ENCODE measurements at regions not wholly inside any gene's neighbourhood (a gene's known extent, or its start where the extent isn't known, plus 50 kb on each side); places are given as distances from the start of the nearest gene placed in this dataset.

DNA sequence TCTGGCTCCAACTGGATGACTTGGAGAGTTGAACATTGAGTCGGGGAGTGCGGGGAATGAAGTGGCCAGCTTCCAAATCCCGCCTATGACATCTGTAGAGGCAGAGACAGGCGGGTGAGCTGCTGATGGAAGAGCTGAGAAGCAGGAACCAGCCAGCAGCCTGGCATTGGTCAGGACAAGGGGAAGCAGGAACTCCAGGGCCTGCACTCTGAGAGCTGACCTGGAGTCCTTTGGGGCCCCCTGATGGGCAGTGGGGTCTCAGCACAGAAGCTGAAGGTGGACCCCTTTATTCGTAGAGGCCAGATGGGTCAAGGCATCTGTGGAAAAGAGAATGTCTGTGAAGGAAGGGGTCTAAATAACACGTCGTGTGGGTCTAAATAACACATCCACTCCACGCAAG is 57.0 kb downstream of the SEC61G start:
- no peak for DNase-seq (ENCODE audit: low read depth)
- TF ChIP-seq, protein P1, sequence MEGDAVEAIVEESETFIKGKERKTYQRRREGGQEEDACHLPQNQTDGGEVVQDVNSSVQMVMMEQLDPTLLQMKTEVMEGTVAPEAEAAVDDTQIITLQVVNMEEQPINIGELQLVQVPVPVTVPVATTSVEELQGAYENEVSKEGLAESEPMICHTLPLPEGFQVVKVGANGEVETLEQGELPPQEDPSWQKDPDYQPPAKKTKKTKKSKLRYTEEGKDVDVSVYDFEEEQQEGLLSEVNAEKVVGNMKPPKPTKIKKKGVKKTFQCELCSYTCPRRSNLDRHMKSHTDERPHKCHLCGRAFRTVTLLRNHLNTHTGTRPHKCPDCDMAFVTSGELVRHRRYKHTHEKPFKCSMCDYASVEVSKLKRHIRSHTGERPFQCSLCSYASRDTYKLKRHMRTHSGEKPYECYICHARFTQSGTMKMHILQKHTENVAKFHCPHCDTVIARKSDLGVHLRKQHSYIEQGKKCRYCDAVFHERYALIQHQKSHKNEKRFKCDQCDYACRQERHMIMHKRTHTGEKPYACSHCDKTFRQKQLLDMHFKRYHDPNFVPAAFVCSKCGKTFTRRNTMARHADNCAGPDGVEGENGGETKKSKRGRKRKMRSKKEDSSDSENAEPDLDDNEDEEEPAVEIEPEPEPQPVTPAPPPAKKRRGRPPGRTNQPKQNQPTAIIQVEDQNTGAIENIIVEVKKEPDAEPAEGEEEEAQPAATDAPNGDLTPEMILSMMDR (IDR thresholded peaks at IDR 0.05; ENCODE audit: control insufficient read depth, insufficient read depth, low read depth, low read length, missing control alignments), result no peak
- H3K4me3 ChIP-seq (ENCODE audit: control insufficient read depth, low read depth, low read length), result no peak overlapping the region

DNA sequence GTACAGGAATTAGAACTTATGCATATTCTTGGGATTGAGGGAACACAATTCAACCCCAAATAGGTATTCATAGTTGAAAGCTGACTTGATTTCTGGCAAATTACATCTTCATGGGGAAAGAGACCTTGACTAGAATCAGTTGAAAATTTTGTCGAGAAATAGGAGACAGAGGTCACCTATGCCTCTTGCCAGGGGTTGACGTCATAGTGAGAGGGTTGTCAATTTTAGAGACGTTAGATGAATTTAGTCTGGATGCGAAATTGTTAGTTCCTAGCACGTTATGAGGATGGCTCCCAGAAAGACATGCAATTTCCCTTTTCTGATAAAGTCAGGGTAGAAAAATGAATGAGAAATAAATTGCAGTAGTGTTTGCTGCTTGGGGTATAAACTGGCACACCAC is 59.3 kb downstream of the SEC61G start:
- DNase-seq (ENCODE audit: low read depth), result no peak
- H3K4me3 ChIP-seq (ENCODE audit: control insufficient read depth, low read depth, low read length), result no peak overlapping the region
- TF ChIP-seq, protein P1 (IDR thresholded peaks at IDR 0.05; ENCODE audit: control insufficient read depth, insufficient read depth, low read depth, low read length, missing control alignments), result no peak

DNA sequence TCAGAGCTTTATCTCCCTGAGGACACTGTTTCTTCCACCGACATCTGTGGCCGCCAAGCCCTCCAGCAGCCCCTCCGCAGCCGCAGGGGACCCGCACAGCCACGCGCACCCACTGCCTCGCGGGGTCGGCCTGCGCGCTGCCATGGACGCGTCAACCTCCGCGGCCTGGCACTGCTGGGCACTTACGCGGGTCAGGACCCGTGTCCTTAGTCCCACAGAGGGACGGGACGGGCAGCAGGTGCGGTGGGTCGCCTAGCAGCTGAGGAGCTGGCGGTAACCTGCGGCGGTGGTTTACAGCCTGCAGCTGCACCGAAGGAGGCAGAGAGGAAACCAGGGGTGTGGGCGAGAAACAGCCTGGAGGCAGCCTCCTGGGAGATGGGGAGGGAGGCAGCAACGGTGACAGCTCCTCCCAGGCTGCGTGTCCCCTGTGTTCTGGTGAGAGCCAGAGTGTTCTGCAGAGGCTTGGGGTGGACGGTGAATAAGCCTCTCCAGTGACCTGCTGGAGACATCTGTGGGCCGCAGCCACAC is 61.3 kb downstream of the SEC61G start:
- no peak overlapping the region for H3K4me3 ChIP-seq (ENCODE audit: control insufficient read depth, low read depth, low read length)
- DNase-seq (ENCODE audit: low read depth), result no peak
- TF ChIP-seq, protein P1 (IDR thresholded peaks at IDR 0.05; ENCODE audit: control insufficient read depth, insufficient read depth, low read depth, low read length, missing control alignments), result no peak

DNA sequence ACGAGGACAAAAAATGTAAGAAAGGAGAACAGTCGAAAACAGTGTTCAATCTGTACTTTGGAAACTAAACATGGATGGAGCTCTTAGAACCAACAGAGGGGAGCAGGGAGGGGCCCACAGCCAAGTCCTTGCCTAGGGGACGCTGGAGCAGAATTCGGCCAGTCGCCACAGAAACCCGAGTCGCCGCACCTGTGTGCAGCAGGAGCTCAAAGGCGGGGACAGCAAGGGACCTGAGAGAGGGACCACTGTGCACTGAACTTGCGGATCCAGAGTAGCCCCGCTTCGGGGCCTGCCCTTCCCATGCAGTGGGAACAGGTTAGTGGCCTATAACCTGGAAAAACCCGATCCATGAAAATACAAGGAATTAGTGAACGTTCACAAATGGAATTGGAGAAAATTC is 68.1 kb downstream of the SEC61G start:
- DNase-seq (ENCODE audit: low read depth), result no peak
- TF ChIP-seq, protein P1 (IDR thresholded peaks at IDR 0.05; ENCODE audit: control insufficient read depth, insufficient read depth, low read depth, low read length, missing control alignments), result no peak
- H3K4me3 ChIP-seq (ENCODE audit: control insufficient read depth, low read depth, low read length), result no peak overlapping the region

DNA sequence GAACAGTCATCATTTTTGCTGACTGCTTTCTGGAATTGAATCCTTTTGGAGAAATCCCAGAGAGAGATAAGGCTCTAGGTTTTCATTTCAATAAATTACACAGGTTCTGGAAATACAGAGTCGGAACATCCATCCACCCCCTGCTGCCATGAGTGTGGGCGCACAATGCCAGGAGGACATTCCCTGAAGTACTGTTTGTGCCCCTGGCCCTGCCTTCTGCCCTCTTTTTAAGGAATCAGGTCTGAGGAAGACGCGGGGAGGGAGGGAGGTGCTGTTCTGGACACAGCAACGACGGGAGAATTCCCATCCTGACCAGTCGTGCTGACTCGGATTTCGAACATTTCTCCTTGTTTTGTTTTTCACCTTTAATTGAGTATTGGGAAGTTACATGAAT is 69.0 kb downstream of the SEC61G start:
- no peak for DNase-seq (ENCODE audit: low read depth)
- no peak overlapping the region for H3K4me3 ChIP-seq (ENCODE audit: control insufficient read depth, low read depth, low read length)
- TF ChIP-seq, protein P1 (IDR thresholded peaks at IDR 0.05; ENCODE audit: control insufficient read depth, insufficient read depth, low read depth, low read length, missing control alignments), result no peak

DNA sequence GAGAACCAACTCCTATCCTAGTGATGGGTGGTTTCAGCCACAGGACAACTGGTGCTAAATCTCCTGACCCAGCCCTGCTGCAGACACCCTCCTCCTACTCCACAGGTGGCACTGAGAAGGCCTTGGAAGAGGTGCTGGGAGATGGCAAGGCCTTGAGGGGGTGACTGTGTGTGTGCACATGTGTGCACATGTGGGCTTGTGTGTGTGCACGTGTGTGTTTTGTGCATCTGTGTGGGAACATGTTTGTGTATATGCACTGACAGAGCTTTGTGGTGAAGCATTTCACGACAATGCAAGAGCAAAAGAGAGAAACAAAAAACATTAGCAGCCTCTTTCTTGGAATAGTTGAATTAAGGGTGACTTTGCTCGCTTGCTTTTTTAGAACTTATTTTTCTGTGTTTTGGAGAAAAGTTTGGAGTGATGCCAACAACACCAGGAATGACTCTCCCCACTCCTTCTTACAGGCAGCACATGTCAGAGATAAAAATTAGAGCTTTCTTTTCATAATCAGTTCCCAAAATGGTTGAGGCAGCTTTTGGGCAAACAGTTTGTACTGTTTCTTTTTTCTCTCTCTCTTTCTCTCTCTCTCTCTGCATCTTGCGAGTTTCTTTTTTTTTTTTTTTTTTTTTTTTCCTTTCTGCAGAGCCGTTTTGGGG is 69.5 kb downstream of the SEC61G start:
- DNase-seq (ENCODE audit: low read depth), result no peak
- TF ChIP-seq, protein P1 (IDR thresholded peaks at IDR 0.05; ENCODE audit: control insufficient read depth, insufficient read depth, low read depth, low read length, missing control alignments), result no peak
- H3K4me3 ChIP-seq (ENCODE audit: control insufficient read depth, low read depth, low read length), result no peak overlapping the region
